IMR-90 (cell line): ENCODE measurements at regions not wholly inside any gene's neighbourhood (a gene's known extent, or its start where the extent isn't known, plus 50 kb on each side); places are given as distances from the start of the nearest gene placed in this dataset.

Experiments used
- CTCF ChIP-seq: conservative IDR thresholded peaks from 2 replicates; pipeline ENCODE4 v1.5.1; 2012; ENCODE audit warnings: mild to moderate bottlenecking, low read depth, low read length, improper control_type of control experiment
- FOS ChIP-seq: fragments of 150-350 bp; IDR thresholded peaks from 2 replicates; pipeline ENCODE4 v1.6.1; 2016; ENCODE audit warnings: low read depth, low read length
- MAFK ChIP-seq: IDR thresholded peaks from 2 replicates; pipeline ENCODE4 v1.6.1; 2012; ENCODE audit warnings: low read depth, low read length, improper control_type of control experiment
- POLR2A ChIP-seq: IDR thresholded peaks from 2 replicates; pipeline ENCODE4 v1.6.1; 2012; ENCODE audit warnings: mild to moderate bottlenecking, low read depth, low read length
- TF ChIP-seq, protein P1 (sequence below): fragments of 150-350 bp; IDR thresholded peaks from 2 replicates; pipeline ENCODE4 v1.6.1; 2017; ENCODE audit warnings: mild to moderate bottlenecking, antibody characterized with exemption, low read length, low read depth

GRCh38 chrX:6954836-6955235 is 192.7 kb upstream of the STS start:
- TF ChIP-seq POLR2A = no peak
- TF ChIP-seq, protein P1, sequence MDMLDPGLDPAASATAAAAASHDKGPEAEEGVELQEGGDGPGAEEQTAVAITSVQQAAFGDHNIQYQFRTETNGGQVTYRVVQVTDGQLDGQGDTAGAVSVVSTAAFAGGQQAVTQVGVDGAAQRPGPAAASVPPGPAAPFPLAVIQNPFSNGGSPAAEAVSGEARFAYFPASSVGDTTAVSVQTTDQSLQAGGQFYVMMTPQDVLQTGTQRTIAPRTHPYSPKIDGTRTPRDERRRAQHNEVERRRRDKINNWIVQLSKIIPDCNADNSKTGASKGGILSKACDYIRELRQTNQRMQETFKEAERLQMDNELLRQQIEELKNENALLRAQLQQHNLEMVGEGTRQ = no peak
- no peak for TF ChIP-seq CTCF
- no peak for TF ChIP-seq MAFK
- no peak for TF ChIP-seq FOS
